PC-9 (cell line): ENCODE measurements at regions not wholly inside any gene's neighbourhood (a gene's known extent, or its start where the extent isn't known, plus 50 kb on each side); places are given as distances from the start of the nearest gene placed in this dataset.

Experiments
- BruUV-seq: library from RNA; stranded (reverse); fragments of 400-500 nt; replicated peaks from 2 replicates; lab custom pipeline; 2021; lab: Mats Ljungman, UMichigan
- CTCF ChIA-PET: fragments of 300-600 bp; sonication (Branson Sonifier 250); formaldehyde crosslinking; loops from one replicate; lab custom pipeline; 2022; ENCODE audit warnings: antibody characterized with exemption; lab: Charles Lee
- POLR2A ChIA-PET: fragments of 300-600 bp; sonication (Branson Sonifier 250); formaldehyde crosslinking; loops from one replicate; lab custom pipeline; 2022; ENCODE audit warnings: antibody characterized with exemption; ENCODE audit not compliant: unreplicated experiment; lab: Charles Lee
- DNase-seq, 2 experiments: peaks; one replicate each; pipeline versions ENCODE4 v3.0.0 to v3.0.0-alpha.2; 2015 to 2022; ENCODE audit warnings: mixed read lengths in 1 of 2
- H2AFZ ChIP-seq: fragments of 200-600 bp; sonication (generic); 2 replicates; pipeline ENCODE4 v1.8.1; 2017; ENCODE audit warnings: antibody characterized with exemption
- H3F3A ChIP-seq: fragments of 200-600 bp; sonication (generic); 2 replicates; pipeline ENCODE4 v1.8.1; 2017; ENCODE audit warnings: antibody characterized with exemption, mild to moderate bottlenecking, low read depth; ENCODE audit not compliant: insufficient read depth
- H3K27ac ChIP-seq: fragments of 200-600 bp; sonication (generic); 2 replicates; pipeline ENCODE4 v1.6.1; 2016; ENCODE audit warnings: mixed run types
- H3K27me3 ChIP-seq: fragments of 200-600 bp; sonication (generic); 2 replicates; pipeline ENCODE4 v1.6.1; 2016; ENCODE audit warnings: low read depth, mixed run types; ENCODE audit not compliant: insufficient read depth
- H3K36me3 ChIP-seq: fragments of 200-600 bp; sonication (generic); 2 replicates; pipeline ENCODE4 v1.6.1; 2016; ENCODE audit warnings: low read depth, mixed run types
- H3K4me1 ChIP-seq: fragments of 200-600 bp; sonication (generic); replicated peaks from 2 replicates; pipeline ENCODE4 v1.6.1; 2016; ENCODE audit warnings: mixed run types; ENCODE audit not compliant: insufficient read depth
- H3K4me2 ChIP-seq: fragments of 200-600 bp; sonication (generic); 2 replicates; pipeline ENCODE4 v1.6.1; 2017; ENCODE audit warnings: mixed run types
- H3K4me3 ChIP-seq: fragments of 200-600 bp; sonication (generic); 2 replicates; pipeline ENCODE4 v1.6.1; 2016; ENCODE audit warnings: mixed run types
- H3K79me2 ChIP-seq: fragments of 200-600 bp; sonication (generic); 2 replicates; pipeline ENCODE4 v1.6.1; 2017; ENCODE audit warnings: low read depth, mixed run types
- H3K9me2 ChIP-seq: fragments of 200-600 bp; sonication (generic); 2 replicates; pipeline ENCODE4 v1.8.1; 2017; ENCODE audit warnings: mild to moderate bottlenecking; ENCODE audit not compliant: insufficient read depth
- H3K9me3 ChIP-seq: fragments of 200-600 bp; sonication (generic); 2 replicates; pipeline ENCODE4 v1.8.1; 2016; ENCODE audit warnings: low read depth; ENCODE audit not compliant: insufficient read depth
- H4K20me1 ChIP-seq: fragments of 200-600 bp; sonication (generic); 2 replicates; pipeline ENCODE4 v1.8.1; 2017; ENCODE audit not compliant: insufficient read depth
- EZH2 ChIP-seq: fragments of 200-600 bp; sonication (generic); IDR thresholded peaks from 2 replicates; pipeline ENCODE4 v1.8.0; 2017; ENCODE audit warnings: antibody characterized with exemption, low read depth
- intact Hi-C: fragments of 100-400 bp; cut with micrococcal nuclease; formaldehyde crosslinking; loops from one replicate; pipeline ENCODE4 v1.10.0; 2022; ENCODE audit not compliant: unreplicated experiment
- TF ChIP-seq, protein P1 (sequence below): fragments of 200-600 bp; sonication (generic); conservative IDR thresholded peaks from 2 replicates; pipeline ENCODE4 v1.6.1; 2017; ENCODE audit warnings: mixed run types, antibody characterized with exemption, mild to moderate bottlenecking, moderate library complexity

- no peak overlapping the region for H3K4me3 ChIP-seq
- H3K27me3 ChIP-seq, result no peaks in the 10 kb centered on the region
- H3K79me2 ChIP-seq, result no peaks in the 10 kb centered on the region
- POLR2A ChIA-PET, result no interaction called here
- no peaks in the 10 kb centered on the region for H3K9me3 ChIP-seq
- no peak overlapping the region for H3K27ac ChIP-seq
- CTCF ChIA-PET, result interaction anchor here (1.1 kb wide), 1 partner anchor 1221 kb away, joined by 3 read pairs; no protein-coding TSS in a partner anchor
- BruUV-seq, result no TSS peak
- H4K20me1 ChIP-seq, result no peaks in the 10 kb centered on the region
- intact Hi-C loops, result loop anchor here (2.0 to 5.0 kb wide), 5 partner anchors 44 to 924 kb away; no protein-coding TSS in a partner anchor
- no peaks in the 10 kb centered on the region for H3K36me3 ChIP-seq
- no peaks in the 10 kb centered on the region for H3F3A ChIP-seq
- TF ChIP-seq, protein P1, sequence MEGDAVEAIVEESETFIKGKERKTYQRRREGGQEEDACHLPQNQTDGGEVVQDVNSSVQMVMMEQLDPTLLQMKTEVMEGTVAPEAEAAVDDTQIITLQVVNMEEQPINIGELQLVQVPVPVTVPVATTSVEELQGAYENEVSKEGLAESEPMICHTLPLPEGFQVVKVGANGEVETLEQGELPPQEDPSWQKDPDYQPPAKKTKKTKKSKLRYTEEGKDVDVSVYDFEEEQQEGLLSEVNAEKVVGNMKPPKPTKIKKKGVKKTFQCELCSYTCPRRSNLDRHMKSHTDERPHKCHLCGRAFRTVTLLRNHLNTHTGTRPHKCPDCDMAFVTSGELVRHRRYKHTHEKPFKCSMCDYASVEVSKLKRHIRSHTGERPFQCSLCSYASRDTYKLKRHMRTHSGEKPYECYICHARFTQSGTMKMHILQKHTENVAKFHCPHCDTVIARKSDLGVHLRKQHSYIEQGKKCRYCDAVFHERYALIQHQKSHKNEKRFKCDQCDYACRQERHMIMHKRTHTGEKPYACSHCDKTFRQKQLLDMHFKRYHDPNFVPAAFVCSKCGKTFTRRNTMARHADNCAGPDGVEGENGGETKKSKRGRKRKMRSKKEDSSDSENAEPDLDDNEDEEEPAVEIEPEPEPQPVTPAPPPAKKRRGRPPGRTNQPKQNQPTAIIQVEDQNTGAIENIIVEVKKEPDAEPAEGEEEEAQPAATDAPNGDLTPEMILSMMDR, result peak; percentile 82
- no peak for TF ChIP-seq EZH2
- no peaks in the 10 kb centered on the region for H3K9me2 ChIP-seq
- no peak overlapping the region for H3K4me2 ChIP-seq
- no peaks in the 10 kb centered on the region for H3K4me1 ChIP-seq
- DNase-seq, result no peak
- H2AFZ ChIP-seq, result no peak overlapping the region
Observed at GRCh38 chr4:124322234-124323065, 390.1 kb downstream of the ANKRD50 start.

DNA sequence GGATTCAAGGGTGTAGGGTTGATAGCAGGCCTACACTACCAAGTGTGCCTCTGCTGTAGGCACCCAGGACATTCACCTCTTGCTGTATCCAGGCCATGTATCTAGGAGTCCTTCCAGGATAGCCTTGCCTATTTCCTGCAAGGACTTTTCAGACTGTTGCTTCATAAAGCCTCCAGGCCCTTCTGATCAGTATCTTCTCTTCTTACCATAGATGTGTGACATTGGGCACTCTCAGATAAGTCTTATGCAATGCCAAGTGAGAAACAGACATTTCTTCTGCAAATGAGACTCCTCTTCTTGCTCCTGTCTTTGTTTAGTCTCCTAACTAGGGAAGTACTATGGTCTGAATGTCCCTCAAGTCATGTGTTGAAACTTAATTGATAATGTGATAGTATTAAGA is 386.8 kb downstream of the ANKRD50 start:
- ChIA-PET POLR2A (no interaction called here), CTCF (no interaction called here)
- no peaks in the 10 kb centered on the region for H3K4me1 ChIP-seq
- no peaks in the 10 kb centered on the region for H3K9me3 ChIP-seq
- H3K4me3 ChIP-seq, result no peak overlapping the region
- no peaks in the 10 kb centered on the region for H3F3A ChIP-seq
- no peak for TF ChIP-seq EZH2
- TF ChIP-seq, protein P1, result no peak
- no peak overlapping the region for H3K27ac ChIP-seq
- no peak for DNase-seq
- no peaks in the 10 kb centered on the region for H3K27me3 ChIP-seq
- H4K20me1 ChIP-seq, result no peaks in the 10 kb centered on the region
- H3K79me2 ChIP-seq, result no peaks in the 10 kb centered on the region
- no peaks in the 10 kb centered on the region for H3K9me2 ChIP-seq
- H3K36me3 ChIP-seq, result no peaks in the 10 kb centered on the region
- H3K4me2 ChIP-seq, result no peak overlapping the region
- intact Hi-C loops, result no loop called here
- BruUV-seq, result no TSS peak
- no peak overlapping the region for H2AFZ ChIP-seq

DNA sequence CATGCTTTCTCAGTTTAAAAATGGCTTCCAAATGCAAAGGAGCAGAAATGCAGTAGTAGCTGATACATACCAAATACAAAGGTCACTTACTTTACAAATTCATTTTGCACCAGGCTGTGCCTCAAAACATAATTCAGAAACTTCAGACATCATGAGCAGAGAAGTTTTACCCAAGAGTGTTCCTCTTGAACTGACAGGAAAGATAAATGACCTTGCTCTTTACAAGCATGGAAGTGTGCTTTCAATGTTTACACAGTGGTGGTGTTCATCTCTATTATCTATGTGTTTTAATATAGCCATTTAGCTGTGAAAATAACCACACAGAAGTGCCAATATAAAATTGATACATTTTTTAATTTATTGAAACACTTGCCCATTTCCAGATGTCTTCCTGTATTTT is 383.4 kb downstream of the ANKRD50 start:
- POLR2A ChIA-PET, result no interaction called here

More for the DNA sequence above, 383.4 kb downstream of the ANKRD50 start:
- Histone ChIP-seq H4K20me1 (no peaks in the 10 kb centered on the region), H3K9me2 (no peaks in the 10 kb centered on the region), H3K9me3 (no peaks in the 10 kb centered on the region), H3K27me3 (no peaks in the 10 kb centered on the region), H2AFZ (no peak overlapping the region), H3K27ac (no peak overlapping the region), H3K4me1 (no peaks in the 10 kb centered on the region), H3F3A (no peaks in the 10 kb centered on the region), H3K79me2 (no peaks in the 10 kb centered on the region), H3K36me3 (no peaks in the 10 kb centered on the region), H3K4me2 (no peak overlapping the region), H3K4me3 (no peak overlapping the region)
- BruUV-seq, result no TSS peak
- DNase-seq, result no peak
- CTCF ChIA-PET, result no interaction called here
- intact Hi-C loops, result no loop called here
- TF ChIP-seq, protein P1, result no peak
- TF ChIP-seq EZH2, result no peak
